ENCODE measurements at regions not wholly inside any gene's neighbourhood (a gene's known extent, or its start where the extent isn't known, plus 50 kb on each side); places are given as distances from the start of the nearest gene placed in this dataset.

- TF ChIP-seq POLR2A (IDR thresholded peaks at IDR 0.05; ENCODE audit: extremely low read depth, insufficient read length) (no peak), MAX (IDR thresholded peaks at IDR 0.05; ENCODE audit: low read depth, low read length) (no peak), MYC (IDR thresholded peaks at IDR 0.05; ENCODE audit: low read depth, low read length) (no peak), CTCF (IDR thresholded peaks at IDR 0.05; ENCODE audit: low read depth, low read length) (no peak)
- H3K4me3 ChIP-seq (ENCODE audit: low read depth, low read length) = no peak overlapping the region
- DNase-seq (ENCODE audit: low read depth) = no peak
These were observed 380.8 kb upstream of the RGS6 start for GRCh38 chr14:71551291-71551950.

- H3K4me3 ChIP-seq (ENCODE audit: low read depth, low read length) = no peak overlapping the region
- no peak for DNase-seq (ENCODE audit: low read depth)
- TF ChIP-seq CTCF (IDR thresholded peaks at IDR 0.05; ENCODE audit: low read depth, low read length) (no peak), MAX (IDR thresholded peaks at IDR 0.05; ENCODE audit: low read depth, low read length) (no peak), POLR2A (IDR thresholded peaks at IDR 0.05; ENCODE audit: extremely low read depth, insufficient read length) (no peak), MYC (IDR thresholded peaks at IDR 0.05; ENCODE audit: low read depth, low read length) (no peak)
These were observed 379.4 kb upstream of the RGS6 start for GRCh38 chr14:71552809-71553208.

- no peak for DNase-seq (ENCODE audit: low read depth)
- no peak for TF ChIP-seq MYC (IDR thresholded peaks at IDR 0.05; ENCODE audit: low read depth, low read length)
- no peak for TF ChIP-seq MAX (IDR thresholded peaks at IDR 0.05; ENCODE audit: low read depth, low read length)
- no peak for TF ChIP-seq POLR2A (IDR thresholded peaks at IDR 0.05; ENCODE audit: extremely low read depth, insufficient read length)
- no peak for TF ChIP-seq CTCF (IDR thresholded peaks at IDR 0.05; ENCODE audit: low read depth, low read length)
- H3K4me3 ChIP-seq (ENCODE audit: low read depth, low read length) = no peak overlapping the region
These were observed 378.4 kb upstream of the RGS6 start for GRCh38 chr14:71553779-71554178.

DNA sequence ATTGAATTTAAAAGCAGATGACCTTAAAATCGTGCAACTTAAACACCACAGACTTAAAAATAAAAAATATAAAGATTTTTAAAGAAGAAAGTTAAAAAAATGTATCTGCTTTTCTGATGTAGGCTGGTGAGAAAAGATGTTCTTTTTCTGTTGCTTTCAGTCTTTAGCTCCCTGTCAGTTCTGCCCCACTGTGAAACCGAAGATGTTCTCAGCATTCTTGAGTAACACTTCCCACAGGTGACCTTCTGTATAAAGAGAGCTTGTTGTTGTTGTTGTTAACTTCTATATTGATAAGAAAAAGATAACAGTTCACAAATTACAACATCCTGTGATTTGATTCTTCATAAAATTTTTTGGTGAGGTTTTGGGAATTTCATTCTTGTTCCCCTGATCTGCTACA, 377.9 kb upstream of the RGS6 start:
- no peak for DNase-seq (ENCODE audit: low read depth)
- H3K4me3 ChIP-seq (ENCODE audit: low read depth, low read length) = no peak overlapping the region
- TF ChIP-seq CTCF (IDR thresholded peaks at IDR 0.05; ENCODE audit: low read depth, low read length) (no peak), MAX (IDR thresholded peaks at IDR 0.05; ENCODE audit: low read depth, low read length) (no peak), MYC (IDR thresholded peaks at IDR 0.05; ENCODE audit: low read depth, low read length) (no peak), POLR2A (IDR thresholded peaks at IDR 0.05; ENCODE audit: extremely low read depth, insufficient read length) (no peak)

DNA sequence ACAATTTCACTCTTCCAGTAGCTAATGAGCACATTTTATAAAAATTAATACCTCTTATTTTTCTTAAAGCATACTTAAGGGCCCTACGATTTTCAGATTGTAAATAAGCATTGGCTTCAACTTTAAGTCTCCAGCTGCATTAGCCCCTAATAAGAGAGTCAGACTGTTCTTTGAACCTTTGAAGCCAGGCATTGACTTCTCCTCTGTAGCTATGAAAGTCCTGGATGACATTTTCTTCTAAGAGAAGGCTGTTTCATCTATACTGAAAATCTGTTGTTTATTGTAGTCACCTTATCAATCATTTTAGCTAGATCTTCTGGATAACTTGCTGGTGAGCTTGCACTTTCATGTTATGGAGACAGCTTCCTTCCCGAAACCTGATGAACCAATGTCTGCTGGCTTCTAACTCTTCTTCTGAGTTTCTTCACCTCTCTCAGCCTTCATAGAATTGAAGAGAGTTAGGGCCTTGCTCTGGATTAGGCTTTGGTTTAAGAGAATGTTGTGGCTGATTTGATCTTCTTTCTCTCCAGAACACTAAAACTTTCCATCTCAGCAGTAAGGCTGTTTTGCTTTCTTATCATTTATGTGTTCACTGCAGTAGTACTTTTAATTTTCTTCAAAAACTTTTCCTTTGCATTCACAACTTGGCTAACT, 377.1 kb upstream of the RGS6 start:
- no peak for DNase-seq (ENCODE audit: low read depth)
- H3K4me3 ChIP-seq (ENCODE audit: low read depth, low read length) = no peak overlapping the region

More for the DNA sequence above, 377.1 kb upstream of the RGS6 start:
- TF ChIP-seq MAX (IDR thresholded peaks at IDR 0.05; ENCODE audit: low read depth, low read length) (no peak), CTCF (IDR thresholded peaks at IDR 0.05; ENCODE audit: low read depth, low read length) (no peak), MYC (IDR thresholded peaks at IDR 0.05; ENCODE audit: low read depth, low read length) (no peak), POLR2A (IDR thresholded peaks at IDR 0.05; ENCODE audit: extremely low read depth, insufficient read length) (no peak)

Measured in NB4 (cell line).